BE2C (cell line): ENCODE measurements at regions not wholly inside any gene's neighbourhood (a gene's known extent, or its start where the extent isn't known, plus 50 kb on each side); places are given as distances from the start of the nearest gene placed in this dataset.
"Not testable (repeated sequence)": the region's sequence is repeated elsewhere in the genome, so short reads cannot be mapped to it uniquely, and the experiment has no call there.

Experiments used
- DNase-seq: peaks from one replicate; pipeline ENCODE4 v3.0.0-alpha.2; 2020
- H3K27me3 ChIP-seq: fragments of 250-450 bp; sonication (Bioruptor Pico); 2 replicates; pipeline ENCODE4 v1.5.1; 2020; ENCODE audit warnings: mild to moderate bottlenecking
- H3K36me3 ChIP-seq: fragments of 250-450 bp; sonication (Bioruptor Pico); 2 replicates; pipeline ENCODE4 v1.5.1; 2020; ENCODE audit warnings: mild to moderate bottlenecking
- H3K4me1 ChIP-seq: fragments of 250-450 bp; sonication (Bioruptor Pico); 2 replicates; pipeline ENCODE4 v1.5.1; 2020
- H3K4me3 ChIP-seq: 2 replicates; pipeline ENCODE4 v1.5.1; 2011; ENCODE audit warnings: low read depth, low read length
- H3K9me3 ChIP-seq: fragments of 250-450 bp; sonication (Bioruptor Pico); 2 replicates; pipeline ENCODE4 v1.5.1; 2020
- CTCF ChIP-seq: IDR thresholded peaks from 2 replicates; pipeline ENCODE4 v1.5.1; 2012; ENCODE audit warnings: mild to moderate bottlenecking, low read depth, low read length

DNA sequence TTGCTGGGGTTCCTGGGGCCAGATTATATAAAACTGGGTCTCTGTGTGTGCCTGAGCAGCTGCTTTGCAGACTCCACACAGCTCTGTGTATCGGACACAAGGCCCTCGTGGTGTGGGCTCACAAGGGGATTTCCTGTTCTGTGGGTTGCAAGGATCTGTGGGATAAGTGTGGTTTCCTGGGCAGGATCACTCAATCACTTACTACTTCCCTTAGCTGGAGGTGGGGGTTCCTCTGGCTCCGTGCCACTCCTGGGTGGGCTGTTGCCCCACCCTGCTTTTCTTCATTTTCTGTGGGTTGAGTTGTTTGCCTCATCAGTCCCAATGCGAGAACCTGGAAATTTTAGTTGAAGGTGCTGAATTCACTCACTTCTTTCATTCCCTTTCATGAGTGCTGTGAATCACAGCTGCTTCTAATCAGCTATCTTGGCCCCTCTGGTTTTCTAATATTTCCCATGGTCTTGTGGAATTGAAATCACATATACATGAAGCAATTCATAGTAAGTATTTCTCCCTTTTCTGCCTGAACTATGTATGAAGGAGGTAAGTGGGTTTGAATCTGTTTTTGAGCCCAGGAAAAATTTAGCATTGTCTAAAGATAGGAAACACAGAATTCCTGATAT lies 196.3 kb downstream of the DCDC2C start:
- DNase-seq, result no peak
- H3K27me3 ChIP-seq, result no peaks in the 10 kb centered on the region
- no peaks in the 10 kb centered on the region for H3K36me3 ChIP-seq
- no peak for TF ChIP-seq CTCF
- H3K9me3 ChIP-seq, result no peaks in the 10 kb centered on the region
- no peak overlapping the region for H3K4me3 ChIP-seq
- no peaks in the 10 kb centered on the region for H3K4me1 ChIP-seq

DNA sequence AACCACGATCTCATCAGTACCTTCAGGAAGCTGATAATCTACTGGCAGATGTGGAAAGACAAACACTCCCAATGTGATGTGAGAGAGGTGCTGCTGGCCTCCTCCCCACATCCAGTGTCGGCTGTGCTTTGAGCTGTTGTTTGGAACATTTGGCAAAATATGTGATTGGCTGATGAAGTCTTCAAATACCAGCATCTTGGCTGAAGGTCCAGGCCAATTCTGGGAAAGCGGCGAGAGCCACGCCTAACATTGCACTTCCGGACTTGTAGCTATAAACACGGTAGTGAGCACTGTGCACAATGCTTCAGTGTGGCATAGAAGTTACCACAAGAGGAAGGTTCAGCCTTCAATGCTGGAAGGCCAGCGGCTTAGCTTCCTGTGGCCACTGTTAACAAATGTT lies 198.8 kb downstream of the DCDC2C start:
- TF ChIP-seq CTCF, result no peak
- Histone ChIP-seq H3K4me3 (no peak overlapping the region), H3K27me3 (no peaks in the 10 kb centered on the region), H3K9me3 (no peaks in the 10 kb centered on the region), H3K4me1 (no peaks in the 10 kb centered on the region), H3K36me3 (no peaks in the 10 kb centered on the region)
- no peak for DNase-seq

- no peaks in the 10 kb centered on the region for H3K4me1 ChIP-seq
- H3K9me3 ChIP-seq, result no peaks in the 10 kb centered on the region
- no peak for TF ChIP-seq CTCF
- no peak for DNase-seq
- no peaks in the 10 kb centered on the region for H3K27me3 ChIP-seq
- H3K36me3 ChIP-seq, result no peaks in the 10 kb centered on the region
- no peak overlapping the region for H3K4me3 ChIP-seq
Measured at GRCh38 chr2:3904061-3904460, 200.7 kb downstream of the DCDC2C start.

- H3K36me3 ChIP-seq, result not testable (repeated sequence)
Measured at GRCh38 chr2:3908498-3908897, 205.1 kb downstream of the DCDC2C start.

GRCh38 chr2:3911882-3912455 lies 208.6 kb downstream of the DCDC2C start:
- no peak for TF ChIP-seq CTCF
- no peaks in the 10 kb centered on the region for H3K36me3 ChIP-seq
- DNase-seq, result no peak

More at GRCh38 chr2:3908498-3908897, 205.1 kb downstream of the DCDC2C start:
- not testable (repeated sequence) for H3K4me1 ChIP-seq, H3K27me3 ChIP-seq, DNase-seq, H3K9me3 ChIP-seq, H3K4me3 ChIP-seq

DNA sequence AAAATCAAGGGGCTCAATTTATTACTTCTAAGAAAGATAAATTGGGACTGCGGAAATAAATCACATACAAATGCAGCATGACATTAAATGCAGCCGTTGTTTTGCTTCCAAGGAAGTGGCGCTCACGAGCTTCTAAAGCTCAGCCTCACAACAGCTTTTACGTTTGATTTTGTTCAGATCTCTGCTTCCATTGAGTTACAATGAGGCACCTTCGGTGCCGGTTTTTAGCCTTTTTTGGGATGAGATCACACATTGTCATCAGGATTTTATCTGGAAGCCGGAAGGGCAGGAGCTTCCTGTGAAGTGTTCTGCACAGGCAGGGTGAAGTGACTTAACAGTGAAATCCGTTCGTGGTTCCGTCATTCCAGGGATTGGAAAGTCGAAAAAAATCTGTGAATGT lies 209.8 kb downstream of the DCDC2C start:
- no peak overlapping the region for H3K4me3 ChIP-seq
- TF ChIP-seq CTCF, result no peak
- H3K27me3 ChIP-seq, result 0 out of 2 replicates have a peak, but pooled peaks cover 7% of the 10 kb centered on the region
- no peaks in the 10 kb centered on the region for H3K36me3 ChIP-seq
- H3K4me1 ChIP-seq, result no peaks in the 10 kb centered on the region
- no peak for DNase-seq
- H3K9me3 ChIP-seq, result no peaks in the 10 kb centered on the region

More at GRCh38 chr2:3911882-3912455, 208.6 kb downstream of the DCDC2C start:
- Histone ChIP-seq H3K27me3 (0 out of 2 replicates have a peak, but pooled peaks cover 7% of the 10 kb centered on the region), H3K9me3 (no peaks in the 10 kb centered on the region), H3K4me1 (no peaks in the 10 kb centered on the region), H3K4me3 (no peak overlapping the region)
